G401 (cell line): ENCODE measurements at regions not wholly inside any gene's neighbourhood (a gene's known extent, or its start where the extent isn't known, plus 50 kb on each side); places are given as distances from the start of the nearest gene placed in this dataset.

ENCODE experiments used
- DNase-seq: peaks from one replicate; pipeline ENCODE4 v3.0.0-alpha.2; 2015; ENCODE audit warnings: low spot score
- in situ Hi-C: cut with HindIII; loops from 2 replicates; pipeline ENCODE4 v1.10.0; 2016; ENCODE audit warnings: low sequenced_read_pairs, mixed read lengths

DNA sequence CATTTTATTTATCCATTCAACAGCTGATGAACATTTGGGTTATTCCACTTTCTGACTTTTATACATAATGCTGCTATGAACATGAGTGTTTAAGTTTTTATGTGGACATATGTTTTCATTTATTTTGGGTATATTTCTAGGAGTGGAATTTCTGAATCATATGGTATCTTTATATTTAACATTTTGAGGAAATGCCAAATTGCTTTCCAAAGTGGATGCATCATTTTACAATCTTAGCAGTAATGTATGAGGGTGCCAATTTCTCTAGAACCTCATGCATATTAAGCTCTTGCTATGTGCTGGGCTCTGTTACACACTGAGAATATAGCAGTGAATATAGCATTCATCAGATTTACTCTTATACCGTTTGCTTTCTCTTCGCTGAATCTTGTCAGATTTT is 983.7 kb downstream of the STIM2 start:
- in situ Hi-C loops: no loop called here
- no peak for DNase-seq

DNA sequence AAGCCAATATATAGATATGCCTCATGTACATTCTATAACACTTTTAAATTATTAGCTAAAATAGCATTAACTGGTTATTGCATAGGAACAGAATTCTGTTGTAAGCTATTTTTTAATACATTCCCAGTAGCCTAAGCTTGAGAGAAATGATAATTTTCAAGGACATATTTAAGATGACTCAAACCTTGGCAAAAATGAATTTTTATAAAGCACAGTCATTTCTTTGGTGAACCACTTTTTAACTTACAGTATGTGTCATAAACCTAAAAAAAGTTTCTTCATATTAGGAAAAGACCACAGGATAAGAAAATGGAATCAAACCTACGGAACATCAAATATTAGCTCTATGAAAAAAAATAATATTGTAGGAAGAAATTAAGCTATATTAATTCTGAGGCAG is 986.3 kb downstream of the STIM2 start:
- in situ Hi-C loops: no loop called here
- DNase-seq: no peak

GRCh38 chr4:27861381-27861787 is 1000.7 kb downstream of the STIM2 start:
- DNase-seq: no peak
- in situ Hi-C loops: no loop called here

DNA sequence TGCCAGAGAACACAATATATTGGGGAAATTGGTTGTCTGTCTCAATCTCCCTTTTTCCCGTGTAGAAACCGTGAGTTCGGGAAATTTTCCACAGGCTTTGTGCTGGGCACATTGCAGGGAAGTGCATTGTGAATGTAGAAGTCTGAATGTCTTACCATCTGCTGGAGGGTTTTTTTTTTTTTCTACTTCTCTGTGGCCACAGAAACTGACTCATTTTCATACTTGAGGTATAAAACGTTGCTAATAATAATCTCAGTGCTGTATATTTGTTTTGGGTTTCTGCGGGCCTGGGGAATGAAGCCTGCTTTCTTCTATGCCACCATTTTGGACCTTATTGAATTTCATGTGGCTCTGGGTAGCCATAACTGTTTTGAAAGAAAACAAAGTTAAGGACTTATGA is 1001.2 kb downstream of the STIM2 start:
- DNase-seq: no peak
- in situ Hi-C loops: no loop called here

- in situ Hi-C loops: no loop called here
- DNase-seq: no peak
These were observed 1013.0 kb downstream of the STIM2 start for GRCh38 chr4:27873596-27873995.

DNA sequence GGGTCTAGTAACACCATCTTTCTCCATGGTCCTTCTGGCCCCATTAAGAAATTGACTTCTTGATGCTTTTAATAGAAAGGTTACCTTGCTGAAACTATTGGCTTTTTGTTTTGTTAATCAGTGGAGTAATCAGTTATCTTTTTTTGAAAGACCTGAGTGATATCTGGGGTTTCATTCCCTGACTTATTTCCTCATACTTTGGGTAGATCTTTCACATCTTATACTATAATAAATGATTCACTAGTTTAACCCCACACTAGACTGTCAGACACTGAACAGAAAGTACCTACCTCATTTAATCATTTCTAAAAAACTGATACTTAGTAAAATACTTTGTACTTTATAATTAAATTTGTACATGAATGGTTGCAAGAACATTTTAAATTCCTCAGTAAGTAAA is 1021.1 kb downstream of the STIM2 start:
- DNase-seq: no peak
- in situ Hi-C loops: no loop called here

DNA sequence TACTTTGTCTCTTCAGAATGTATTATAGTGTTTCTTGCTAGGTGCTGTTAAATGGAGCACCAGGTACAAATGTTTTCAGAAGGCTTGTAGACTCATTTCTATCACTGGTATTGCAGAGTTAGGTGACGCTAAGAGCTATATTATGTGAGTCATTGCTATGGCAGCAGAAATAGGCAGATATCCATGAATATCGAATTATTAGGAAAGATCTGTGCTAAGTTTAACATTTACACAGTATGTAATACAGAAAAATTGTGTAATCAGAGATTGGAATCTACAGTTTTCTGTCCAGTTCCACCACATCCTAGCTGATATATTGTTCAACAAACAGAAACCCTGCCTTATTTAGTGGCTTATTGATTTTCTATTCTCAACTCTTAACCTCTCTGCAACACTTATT is 1025.5 kb downstream of the STIM2 start:
- in situ Hi-C loops: no loop called here
- DNase-seq: no peak

- in situ Hi-C loops: no loop called here
- no peak for DNase-seq
These were observed 1027.0 kb downstream of the STIM2 start for GRCh38 chr4:27887646-27888045.

- no peak for DNase-seq
- in situ Hi-C loops: no loop called here
These were observed 1027.9 kb downstream of the STIM2 start for GRCh38 chr4:27888505-27888904.

GRCh38 chr4:27894951-27895350 is 1034.3 kb downstream of the STIM2 start:
- in situ Hi-C loops: no loop called here
- no peak for DNase-seq

DNA sequence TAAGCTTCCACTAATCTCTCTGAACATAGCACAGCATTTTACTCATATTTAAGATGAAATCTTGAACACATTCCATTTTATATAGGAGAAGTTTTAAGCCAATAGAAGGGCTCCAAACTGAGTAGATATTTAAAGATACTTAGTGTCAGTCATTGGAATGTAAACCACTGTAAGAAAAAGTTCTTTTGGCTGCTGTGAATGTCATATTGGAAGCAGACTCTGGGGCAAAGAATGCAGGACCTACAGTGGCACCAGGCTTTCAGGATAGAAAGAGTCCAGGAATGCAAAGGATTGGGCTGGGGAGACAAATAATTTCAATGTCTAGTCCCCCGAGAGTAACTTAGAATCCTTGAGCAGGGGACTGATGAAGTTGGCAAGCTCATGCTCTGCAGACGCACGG is 1047.7 kb downstream of the STIM2 start:
- in situ Hi-C loops: no loop called here
- no peak for DNase-seq

DNA sequence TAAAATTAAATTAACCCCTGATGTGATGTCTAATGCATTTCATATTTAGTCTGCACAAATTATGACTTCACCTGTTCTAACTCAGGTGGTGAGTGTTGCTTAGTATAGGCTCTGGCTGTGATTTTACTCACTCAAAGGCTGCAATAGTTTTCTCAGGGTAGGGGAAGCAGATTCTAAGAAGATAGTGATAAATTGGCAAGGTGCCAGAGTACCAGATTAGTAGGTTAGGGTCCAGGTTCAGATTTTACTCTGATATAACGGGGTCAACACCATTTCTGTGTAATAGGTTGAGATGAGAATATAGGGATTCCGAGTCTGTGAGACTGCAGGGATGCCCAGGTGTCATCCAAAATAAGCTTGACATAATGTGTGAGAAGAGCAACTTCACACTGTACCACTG is 1049.6 kb downstream of the STIM2 start:
- in situ Hi-C loops: no loop called here
- DNase-seq: no peak

GRCh38 chr4:27911047-27911446 is 1050.4 kb downstream of the STIM2 start:
- DNase-seq: no peak
- in situ Hi-C loops: no loop called here

- no peak for DNase-seq
- in situ Hi-C loops: no loop called here
These were observed 1053.1 kb downstream of the STIM2 start for GRCh38 chr4:27913738-27914137.

- no peak for DNase-seq
- in situ Hi-C loops: no loop called here
These were observed 1055.2 kb downstream of the STIM2 start for GRCh38 chr4:27915822-27916221.

DNA sequence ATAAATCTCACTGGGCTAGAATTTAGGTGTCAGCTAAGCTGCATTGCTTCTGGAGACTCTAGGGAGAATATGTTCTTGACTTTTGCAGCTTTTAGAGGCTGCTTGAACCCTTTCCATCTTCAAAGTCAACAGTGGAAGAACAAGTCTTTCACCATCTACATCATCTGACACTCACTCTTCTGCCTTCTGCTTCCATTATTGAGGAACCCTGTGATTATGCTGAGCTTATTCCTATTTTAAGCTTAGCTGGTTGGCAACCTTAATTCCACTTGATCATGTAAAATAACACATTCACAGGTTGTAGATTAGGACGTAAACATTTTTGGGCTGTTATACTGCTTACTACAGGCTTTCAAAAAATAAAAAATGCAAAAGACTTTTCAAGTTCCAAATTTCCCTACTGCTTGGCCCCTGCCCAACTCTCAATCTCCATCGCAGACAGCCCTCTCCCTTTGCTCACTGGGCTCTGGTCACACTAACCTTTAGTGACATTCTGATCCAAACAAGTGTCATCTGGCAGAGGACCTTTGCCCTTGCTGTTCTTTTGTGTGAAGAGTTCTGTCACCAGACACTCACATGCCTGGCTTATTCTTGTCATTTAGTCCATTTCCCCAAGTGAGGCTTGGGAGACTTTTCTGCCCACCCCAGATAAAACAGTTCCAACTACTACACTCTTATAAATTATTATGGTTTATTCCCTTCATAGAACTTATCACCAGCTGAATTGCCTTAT is 1056.0 kb downstream of the STIM2 start:
- DNase-seq: no peak
- in situ Hi-C loops: no loop called here

DNA sequence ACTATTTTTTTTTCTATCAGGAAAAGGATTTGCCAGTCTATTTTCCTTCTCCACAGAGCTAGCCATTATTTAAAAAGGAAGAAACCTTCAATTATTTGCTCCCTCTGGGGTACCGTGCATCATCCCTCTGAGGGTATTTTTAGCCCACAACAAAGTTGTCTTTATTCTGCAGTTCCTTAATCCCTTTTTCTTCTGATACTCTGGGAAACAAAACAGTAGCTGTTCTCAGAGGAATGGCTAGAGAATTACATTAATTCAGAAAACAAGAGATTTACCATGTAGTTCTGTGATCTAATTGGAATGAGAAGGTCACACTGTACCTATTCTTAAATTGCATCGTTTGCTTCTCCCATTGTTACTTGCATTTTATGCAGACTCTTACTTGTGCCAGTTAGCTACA is 1056.7 kb downstream of the STIM2 start:
- DNase-seq: no peak
- in situ Hi-C loops: no loop called here

DNA sequence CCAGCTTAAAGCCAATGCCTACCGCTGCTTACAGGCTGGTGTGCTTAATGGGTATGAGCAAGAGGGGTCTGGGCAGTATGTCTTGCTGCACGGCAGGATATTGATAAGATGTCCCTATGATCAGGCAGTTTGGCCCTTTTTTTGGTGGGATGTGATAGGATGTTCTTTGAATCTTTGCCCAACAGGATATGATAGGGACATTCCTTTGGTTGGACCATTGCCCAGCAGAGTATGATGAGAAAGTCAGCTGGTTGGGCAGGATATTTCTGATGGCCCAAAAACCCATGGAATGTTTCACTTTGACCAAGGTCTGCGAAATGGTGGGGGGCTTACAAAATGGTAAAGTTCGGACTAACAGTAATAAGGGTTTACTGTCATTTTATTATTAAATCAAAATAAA is 1060.6 kb downstream of the STIM2 start:
- no peak for DNase-seq
- in situ Hi-C loops: no loop called here

DNA sequence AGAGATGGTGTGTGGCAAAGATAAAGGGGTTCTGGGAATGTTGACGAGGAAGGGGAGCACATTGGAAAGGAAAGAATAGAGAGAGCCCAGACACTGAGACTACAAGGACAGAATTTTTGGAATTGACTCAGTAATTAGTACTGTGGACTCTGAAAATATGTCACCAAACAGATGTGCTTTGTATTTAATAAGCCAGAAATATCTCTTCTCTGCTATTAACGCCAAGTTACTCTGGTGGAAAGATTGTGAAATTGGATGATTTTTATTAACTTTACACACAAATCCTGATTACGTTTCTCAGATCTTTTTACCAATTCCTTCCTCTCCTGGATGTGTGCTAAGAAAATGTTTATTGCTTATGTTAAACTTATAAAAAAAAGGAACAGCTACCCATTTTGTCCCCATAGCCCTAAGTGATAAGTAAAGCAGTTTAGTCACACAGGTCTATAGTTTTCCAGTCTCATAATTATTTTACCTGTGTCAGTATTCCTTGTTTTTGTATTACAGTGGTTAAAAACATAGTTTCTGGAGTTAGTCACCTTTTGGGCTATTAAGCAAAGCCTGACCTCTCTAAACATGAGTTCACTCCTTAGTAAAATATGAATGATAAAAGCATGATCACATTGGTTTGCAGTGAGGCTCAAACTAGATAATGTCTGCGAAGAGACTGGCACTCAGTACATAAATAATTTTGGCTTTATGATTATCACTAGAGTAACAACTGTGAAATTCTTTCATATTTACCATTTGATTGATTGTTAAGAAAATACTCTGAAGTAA is 1068.3 kb downstream of the STIM2 start:
- in situ Hi-C loops: no loop called here
- no peak for DNase-seq

DNA sequence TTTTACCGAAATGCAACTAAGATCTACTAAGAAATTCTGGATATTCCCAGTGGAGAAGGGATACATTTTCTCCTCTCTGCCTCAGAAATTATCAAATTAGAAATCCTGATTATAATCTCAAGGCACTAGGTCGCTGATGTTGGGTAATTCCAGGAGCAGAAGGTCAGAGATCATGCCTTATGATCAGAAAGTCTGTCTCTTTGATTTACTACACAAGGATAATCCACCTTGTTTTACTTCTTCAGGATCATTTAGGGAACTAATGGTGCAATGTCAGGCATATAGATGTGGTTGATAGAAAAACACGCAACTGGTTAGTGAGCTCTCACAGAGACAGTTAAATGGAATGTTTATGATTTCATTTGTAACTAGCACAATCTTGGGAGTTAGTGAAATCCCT is 1069.7 kb downstream of the STIM2 start:
- DNase-seq: no peak
- in situ Hi-C loops: no loop called here

DNA sequence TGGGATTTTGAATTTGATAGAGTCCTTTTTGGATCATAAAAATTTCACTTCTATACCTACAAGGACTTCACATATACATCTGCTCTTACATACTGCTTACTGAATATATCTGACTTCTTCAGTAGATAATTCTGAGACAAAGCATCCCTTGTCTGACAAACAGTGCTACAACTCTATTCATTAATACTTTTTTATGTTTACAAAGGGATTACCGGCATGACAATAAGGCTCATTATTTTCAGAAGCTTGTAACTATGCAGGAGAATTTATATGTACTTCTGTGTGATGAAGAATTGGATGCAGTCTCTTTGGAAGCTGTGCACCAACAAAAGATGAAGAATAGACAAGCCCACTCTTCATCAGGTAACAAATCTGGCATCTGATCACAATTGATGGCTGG is 1070.3 kb downstream of the STIM2 start:
- DNase-seq: no peak
- in situ Hi-C loops: no loop called here
